ENCODE measurements at regions not wholly inside any gene's neighbourhood (a gene's known extent, or its start where the extent isn't known, plus 50 kb on each side); places are given as distances from the start of the nearest gene placed in this dataset.

GRCh38 chr9:28197653-28198052 lies 624.4 kb upstream of the C9orf72 start:
- TF ChIP-seq BACH1 (IDR thresholded peaks at IDR 0.05; ENCODE audit: borderline replicate concordance) (no peak), CTCF (IDR thresholded peaks at IDR 0.05 in 2 of 3, conservative IDR thresholded peaks at IDR 0.05 in 1 of 3; ENCODE audit: control insufficient read depth in 2 of 3, extremely low read depth in 1 of 3, insufficient read depth in 1 of 3, low read depth in 3 of 3, low read length in 3 of 3) (no peak), TCF7 (IDR thresholded peaks at IDR 0.05; ENCODE audit: borderline replicate concordance) (no peak), NRF1 (conservative IDR thresholded peaks at IDR 0.05; ENCODE audit: low read depth, low read length) (no peak), RFX5 (IDR thresholded peaks at IDR 0.05; ENCODE audit: low read depth, low read length) (no peak), MAX (IDR thresholded peaks at IDR 0.05; ENCODE audit: low read depth, low read length) (no peak), FOS (IDR thresholded peaks at IDR 0.05; ENCODE audit: borderline replicate concordance, extremely low read depth, insufficient read length) (no peak), ATF3 (IDR thresholded peaks at IDR 0.05; ENCODE audit: borderline replicate concordance, extremely low read depth, low read depth, low read length) (no peak), POLR2A (IDR thresholded peaks at IDR 0.05; ENCODE audit: low read depth, low read length) (no peak), KLF5 (IDR thresholded peaks at IDR 0.05; ENCODE audit: partially characterized antibody) (no peak)
